HTR-8/SVneo (cell line): ENCODE measurements at regions not wholly inside any gene's neighbourhood (a gene's known extent, or its start where the extent isn't known, plus 50 kb on each side); places are given as distances from the start of the nearest gene placed in this dataset.
"Not testable (repeated sequence)": the region's sequence is repeated elsewhere in the genome, so short reads cannot be mapped to it uniquely, and the experiment has no call there.

Experiments
- DNase-seq: peaks from one replicate; pipeline ENCODE4 v3.0.0; 2011; ENCODE audit warnings: low spot score, mixed read lengths; ENCODE audit not compliant: insufficient read length
- FAIRE-seq: peaks from 2 replicates; lab custom pipeline; 2011; peaks lifted over from hg19 to GRCh38; lab: Jason Lieb, UNC

DNA sequence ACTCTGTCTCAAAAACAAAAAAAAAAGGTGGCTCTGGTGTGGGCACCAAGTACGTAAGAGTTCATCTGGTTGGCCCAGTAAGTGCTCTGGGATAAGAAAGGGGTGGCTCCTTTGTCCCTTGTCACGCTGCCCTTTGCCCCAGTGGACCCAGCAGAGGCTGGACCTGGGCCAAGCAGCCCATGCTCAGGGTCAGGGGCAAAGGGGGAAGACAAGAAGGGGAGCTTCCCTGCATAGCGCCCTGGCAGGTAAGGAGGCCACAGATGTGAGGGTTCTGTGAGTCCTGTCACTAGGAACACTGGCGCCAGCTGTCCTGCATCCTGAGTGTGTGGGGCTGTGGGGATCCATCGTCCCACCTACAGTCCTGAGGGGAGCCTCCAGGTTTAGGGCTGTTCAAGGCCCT is 65.3 kb downstream of the GADD45G start:
- FAIRE-seq (no peak), DNase-seq (no peak)

DNA sequence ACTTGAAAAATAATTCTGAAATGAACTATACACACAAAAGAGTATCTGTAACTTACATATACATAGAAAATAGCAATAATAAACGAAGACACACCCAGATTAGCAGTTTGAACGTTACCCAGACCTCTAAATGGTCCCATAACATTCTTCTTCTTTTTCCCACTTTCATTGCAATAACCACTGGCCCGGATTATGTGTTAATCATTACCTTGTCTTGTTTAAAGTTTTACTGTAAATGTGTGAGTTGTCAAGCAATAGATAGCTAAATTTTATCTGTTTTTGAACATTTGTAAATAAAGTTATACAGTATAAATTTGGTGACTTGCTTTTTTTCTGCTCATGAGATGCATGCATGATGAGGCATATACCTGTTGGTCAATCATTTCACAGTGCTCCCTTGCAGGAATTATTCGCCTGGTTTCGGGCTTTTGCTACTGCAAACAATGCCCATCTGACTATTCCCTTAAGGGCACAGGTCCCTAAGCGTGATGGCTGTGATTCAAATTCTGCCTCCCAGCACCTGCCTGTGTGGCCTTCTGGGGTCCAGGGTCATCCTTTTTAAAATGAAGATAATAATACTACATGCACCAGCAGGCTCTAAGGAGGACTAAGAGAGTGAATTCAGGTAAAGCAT is 66.1 kb downstream of the GADD45G start:
- DNase-seq, result no peak
- FAIRE-seq, result no peak

DNA sequence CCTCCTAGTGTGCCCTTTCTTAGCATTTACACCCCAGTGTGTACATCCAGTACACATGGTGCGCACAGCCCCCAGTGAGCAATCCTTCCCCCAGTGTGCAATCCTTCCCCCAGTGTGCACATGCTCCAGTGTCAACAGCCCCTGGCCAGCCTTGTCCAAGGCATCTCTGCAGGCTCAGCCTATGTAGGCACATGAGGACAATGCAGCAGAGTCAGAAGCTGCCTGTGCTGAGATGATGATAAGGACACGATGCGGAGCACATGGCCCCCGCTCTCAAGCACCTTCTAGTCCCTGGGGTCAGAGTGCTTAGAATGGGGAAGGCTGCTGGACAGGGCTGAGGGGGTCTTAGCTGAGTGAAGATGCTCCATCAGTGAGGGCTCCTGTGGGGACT is 69.8 kb downstream of the GADD45G start:
- no peak for DNase-seq
- FAIRE-seq, result no peak

DNA sequence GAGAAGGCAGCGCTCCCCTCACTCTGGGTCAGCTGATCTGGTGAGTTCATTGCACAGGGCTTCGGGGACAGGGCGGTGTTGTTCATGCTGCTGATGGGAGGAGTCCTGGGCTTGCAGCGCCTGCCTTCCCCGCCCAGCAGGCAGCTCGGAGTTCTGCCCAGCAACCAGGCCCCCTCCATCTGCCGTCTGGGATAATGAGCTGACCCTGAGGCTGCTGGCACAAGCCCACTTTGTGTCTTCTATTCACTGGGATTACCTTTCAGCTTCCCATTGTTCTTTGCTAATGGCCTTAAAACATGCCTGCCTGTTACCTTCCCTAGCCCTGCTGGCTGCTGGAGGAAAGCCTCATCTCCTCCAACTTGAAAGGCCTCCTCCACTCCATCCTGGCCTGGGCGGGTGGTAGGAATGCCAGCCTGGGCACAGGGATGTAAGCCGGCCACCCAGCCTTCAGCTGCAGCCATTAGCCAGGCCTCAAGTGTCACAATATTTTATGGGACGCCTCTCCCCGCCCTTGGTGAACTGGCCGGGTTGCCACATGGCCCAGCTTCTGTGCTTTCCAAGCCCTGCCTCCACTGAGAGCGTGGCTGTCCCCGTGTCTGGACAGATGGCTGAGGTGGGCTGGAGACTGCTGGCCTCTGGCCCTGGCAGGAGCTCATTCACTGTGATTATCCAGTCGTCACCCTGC is 70.4 kb downstream of the GADD45G start:
- FAIRE-seq (no peak), DNase-seq (no peak)

DNA sequence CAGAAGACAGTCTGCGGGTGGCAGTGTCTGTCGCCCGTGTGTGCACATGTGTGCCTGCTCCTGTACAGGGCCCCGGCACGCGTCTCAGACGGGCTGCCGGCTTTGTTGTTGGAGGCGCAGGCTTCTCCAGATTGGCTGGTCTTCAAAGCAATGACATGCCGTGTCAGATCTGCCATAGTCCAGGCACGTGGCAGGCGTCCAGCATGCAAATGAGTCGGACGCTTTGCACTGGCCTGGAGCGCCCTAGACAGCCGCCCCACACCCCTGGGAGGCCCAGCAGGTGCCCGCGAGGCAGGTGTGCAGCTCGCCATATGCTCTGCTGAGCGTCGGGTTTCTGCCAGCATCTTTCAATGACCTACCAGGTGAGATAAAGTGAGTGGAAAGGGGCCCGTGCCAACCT is 71.5 kb downstream of the GADD45G start:
- FAIRE-seq (no peak), DNase-seq (no peak)

DNA sequence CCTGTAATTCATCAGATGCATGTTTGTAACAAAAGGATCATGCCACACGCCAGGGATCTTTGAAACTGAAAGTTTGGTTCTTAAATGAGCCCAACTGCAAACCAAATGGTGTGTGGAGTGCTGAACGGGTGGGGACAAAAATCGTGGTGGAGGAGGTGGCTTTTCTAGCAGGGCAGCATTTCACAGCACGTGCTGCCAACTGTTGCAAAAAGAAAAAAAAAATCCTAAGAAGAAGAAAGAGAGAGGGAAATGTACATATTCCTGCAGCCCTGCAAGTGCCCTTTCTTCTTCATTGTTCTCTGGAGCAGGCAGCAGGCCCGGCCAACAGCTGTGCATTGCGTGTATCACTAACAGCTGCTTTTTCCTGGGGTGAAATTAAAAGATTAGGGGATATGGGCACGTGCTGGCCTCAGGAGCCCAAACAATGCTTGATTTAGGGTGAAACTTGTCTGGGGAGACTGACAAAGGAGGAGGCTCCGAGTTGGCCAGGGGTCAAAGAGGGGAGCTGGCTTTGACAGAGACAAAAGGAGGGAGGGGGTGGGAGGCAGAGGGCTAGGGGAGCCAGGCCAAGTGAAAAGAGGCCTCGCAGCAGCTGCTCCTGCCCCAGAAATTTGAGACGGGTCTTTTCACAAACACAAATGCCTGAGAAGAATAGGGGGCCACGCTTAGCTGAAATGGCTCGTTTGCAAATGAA is 73.0 kb downstream of the GADD45G start:
- DNase-seq (no peak), FAIRE-seq (no peak)

DNA sequence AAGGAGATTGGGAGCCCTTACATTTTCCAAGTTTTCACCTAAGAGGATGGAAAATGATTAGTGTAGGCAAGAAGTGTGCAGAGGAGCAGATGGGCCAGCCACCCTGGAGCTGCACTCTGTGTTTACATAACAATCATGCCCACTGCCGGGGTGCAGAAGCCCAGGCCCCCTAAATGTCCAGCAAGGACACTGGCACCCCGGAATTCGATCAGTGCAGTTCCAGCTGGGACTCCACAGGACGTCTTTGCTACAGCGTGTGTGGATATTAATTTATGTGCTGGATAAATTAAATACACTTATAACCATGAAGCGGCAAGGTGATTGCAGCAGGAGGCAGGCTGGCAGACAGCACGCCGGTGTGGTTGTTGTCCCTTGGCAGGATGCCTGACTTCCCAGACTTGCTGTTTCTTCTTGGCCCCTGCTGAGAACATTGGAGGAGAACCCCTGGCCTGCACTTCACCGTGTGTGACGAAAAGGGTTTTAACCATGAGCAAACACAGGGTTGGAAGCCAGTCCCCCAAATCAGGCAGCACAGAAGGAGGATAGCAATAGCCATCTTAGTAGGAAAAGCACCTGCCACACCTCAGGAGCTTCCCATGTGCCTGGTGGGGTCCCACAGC is 73.7 kb downstream of the GADD45G start:
- no peak for DNase-seq
- FAIRE-seq, result no peak

DNA sequence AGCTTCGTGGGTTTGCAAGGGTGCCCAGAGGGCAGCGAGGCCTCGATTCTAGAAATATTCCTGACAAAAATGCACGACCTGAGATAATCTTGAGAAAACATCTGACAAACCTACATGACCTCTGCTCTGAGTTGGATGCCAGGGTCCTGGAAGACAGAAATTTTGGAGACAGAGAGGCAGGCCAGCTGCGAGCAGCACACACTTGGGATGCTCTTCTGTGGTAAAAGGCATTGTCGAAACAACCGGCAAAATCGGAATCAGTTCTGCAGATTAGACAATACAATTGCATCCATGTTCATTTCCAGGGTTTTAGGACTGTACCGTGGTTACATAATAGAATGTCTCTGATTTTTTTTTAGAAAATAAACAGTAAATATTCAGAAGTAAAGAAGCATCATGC is 74.2 kb downstream of the GADD45G start:
- FAIRE-seq (no peak), DNase-seq (no peak)

DNA sequence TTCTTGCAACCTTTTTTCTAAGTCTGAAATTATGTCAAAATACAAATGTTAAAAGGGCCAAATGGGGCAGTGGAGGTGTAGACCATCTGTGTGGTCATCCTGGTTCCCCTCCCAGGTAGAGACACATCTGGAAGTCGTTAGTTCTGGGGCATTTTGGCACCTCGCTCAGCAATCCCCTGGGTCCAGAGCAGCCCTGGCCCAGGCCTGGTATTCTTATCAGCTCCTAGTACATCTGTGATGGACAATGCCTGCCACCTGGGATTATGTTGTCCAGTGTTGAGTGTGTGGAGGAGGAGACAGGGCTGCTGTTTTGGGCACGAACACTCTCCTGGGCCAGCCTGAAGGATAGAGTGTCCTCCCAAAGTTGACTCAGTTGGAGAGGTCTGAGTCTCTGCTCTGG is 74.8 kb downstream of the GADD45G start:
- FAIRE-seq, result no peak
- DNase-seq, result no peak

DNA sequence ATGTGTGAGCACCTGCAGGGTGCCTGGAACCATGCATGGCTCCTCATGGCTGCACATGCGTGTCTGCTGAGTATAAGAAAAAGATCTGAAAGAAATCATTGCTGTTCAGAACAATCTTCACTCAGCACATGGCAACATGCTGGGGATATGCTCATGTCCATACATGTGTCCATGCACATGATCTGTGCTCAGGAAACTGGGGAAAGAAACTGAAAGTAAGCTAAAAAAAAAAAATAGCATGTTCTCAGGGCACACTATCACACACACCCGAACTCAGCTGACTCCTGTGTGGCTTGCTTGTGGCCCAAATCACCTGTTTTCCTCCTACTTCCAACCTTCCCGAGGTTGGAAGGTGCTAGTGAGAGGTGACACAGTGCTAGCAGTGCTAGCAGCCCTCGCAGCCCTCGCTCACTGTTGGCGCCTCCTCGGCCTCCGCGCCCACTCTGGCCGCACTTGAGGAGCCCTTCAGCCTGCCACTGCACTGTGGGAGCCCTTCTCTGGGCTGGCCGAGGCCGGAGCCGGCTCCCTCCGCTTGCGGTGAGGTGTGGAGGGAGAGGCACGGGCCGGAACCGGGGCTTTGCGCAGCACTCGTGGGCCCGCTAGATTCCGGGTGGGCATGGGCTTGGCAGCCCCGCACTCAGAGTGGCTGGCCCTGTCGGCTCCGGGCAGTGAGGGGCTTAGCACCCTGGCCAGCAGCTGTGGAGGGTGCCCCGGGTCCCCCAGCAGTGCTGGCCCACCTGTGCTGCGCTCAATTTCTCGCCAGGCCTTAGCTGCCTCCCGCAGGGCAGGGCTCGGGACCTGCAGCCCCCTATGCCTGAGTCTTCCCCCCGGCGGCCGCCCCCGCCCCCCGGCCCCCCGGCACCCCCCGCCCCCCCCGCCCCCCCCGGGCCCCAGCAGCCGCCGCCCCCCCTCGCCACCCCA is 76.0 kb downstream of the GADD45G start:
- FAIRE-seq, result no peak
- DNase-seq, result no peak

DNA sequence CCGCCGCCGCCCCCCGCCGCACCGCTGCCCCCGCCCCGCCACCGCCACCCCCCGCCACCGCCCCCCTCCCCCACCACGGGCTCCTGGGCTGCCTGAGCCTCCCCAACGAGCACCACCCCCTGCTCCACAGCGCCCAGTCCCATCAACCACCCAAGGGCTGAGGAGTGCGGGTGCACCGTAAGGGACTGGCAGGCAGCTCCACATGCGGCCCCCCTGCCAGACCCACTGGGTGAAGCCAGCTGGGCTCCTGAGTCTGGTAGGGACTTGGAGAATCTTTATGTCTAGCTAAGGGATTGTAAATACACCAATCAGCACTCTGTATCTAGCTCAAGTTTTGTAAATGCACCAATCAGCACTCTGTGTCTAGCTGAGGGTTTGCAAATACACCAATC is 76.7 kb downstream of the GADD45G start:
- FAIRE-seq, DNase-seq: not testable (repeated sequence)

DNA sequence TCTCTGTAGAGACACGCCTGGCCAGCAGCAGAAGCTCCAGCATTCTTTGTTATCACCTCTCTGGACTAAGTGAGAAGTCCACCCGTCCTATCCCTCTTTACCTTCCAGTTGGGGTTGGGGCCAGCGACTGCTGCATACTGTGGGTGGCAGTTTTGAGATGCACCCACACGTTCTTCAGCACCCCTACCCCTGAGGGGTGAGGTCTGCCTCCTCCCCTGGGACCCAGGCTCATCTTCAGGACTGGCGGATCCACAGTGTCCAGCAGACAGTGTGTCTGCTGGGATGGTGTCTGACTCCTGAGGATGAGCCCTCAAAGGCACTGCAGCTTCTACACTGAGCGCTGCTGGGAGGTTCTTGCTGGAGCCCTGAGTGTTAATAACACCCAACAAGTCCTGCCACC is 78.8 kb downstream of the GADD45G start:
- no peak for DNase-seq
- no peak for FAIRE-seq

DNA sequence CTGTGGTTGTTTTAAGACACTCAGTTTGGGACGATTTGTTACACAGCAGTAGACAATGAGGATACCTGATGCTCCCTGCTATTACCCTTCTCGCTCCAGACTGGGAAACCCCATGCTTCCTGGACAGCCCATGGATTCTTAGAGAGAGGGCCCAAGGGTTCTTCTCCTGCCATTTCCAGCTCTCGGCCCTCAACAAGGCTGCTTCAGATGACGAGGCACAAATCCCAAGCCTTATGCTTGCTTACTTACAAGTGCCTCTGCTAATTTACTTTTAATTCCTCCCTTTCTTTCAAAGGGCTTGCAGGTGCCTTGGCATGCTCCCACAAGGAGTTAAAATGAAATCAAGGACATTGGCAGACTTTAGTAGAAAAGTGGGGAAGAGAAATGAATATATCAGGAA is 79.4 kb downstream of the GADD45G start:
- DNase-seq, result no peak
- no peak for FAIRE-seq

DNA sequence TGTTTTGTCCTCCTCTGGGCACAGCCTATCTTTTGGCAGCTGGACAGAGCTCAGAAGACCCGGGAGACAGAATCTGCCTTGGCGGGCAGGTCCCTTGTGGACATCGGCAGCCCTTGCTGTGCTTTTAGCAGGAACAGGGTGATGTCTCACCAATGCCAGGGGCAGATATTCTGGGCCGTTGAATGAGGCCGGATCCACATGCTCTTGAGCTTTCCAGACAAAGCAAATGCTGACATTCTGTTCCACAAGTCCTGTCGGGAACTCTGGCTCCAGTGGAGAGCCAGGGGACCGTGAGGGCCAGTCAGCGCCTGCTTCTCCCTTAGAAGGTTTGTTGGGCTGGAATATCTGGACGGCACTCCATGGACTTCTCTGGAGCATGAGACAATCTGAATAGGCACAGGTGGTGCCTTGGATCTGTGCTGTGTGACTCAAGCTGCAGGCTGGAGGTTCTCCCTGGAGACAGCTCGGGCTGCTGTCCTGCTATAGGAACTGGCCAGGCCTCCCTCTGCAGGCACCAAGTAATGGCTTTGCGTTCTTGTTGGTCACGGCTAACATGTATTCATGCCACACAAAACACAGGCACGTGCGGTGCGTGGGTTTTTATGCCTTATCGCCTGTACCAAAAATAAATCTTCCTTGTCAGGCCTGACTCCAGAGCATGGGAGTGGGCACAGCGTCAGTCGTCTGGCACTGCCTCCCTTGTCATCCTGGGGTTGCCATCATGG is 80.3 kb downstream of the GADD45G start:
- DNase-seq (no peak), FAIRE-seq (no peak)

DNA sequence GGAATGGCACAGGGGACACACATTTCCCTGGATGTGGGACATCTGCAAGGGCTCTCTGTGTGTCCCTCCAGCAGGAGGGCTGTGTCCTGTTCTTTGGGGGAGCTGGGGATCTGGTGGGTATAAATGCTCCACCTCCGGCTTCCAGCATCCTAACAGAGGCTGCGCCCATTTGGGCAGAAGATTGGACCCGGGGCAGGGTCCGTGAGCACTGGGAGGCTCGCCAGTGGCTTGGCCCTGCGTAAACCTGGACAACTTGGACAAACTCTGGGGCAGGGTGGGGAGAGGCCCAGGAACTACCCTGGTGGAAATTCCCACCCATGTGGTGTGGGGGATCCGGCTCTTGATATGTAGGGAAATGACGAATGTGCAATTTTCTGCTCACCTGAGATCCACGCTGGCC is 80.9 kb downstream of the GADD45G start:
- DNase-seq (no peak), FAIRE-seq (no peak)

DNA sequence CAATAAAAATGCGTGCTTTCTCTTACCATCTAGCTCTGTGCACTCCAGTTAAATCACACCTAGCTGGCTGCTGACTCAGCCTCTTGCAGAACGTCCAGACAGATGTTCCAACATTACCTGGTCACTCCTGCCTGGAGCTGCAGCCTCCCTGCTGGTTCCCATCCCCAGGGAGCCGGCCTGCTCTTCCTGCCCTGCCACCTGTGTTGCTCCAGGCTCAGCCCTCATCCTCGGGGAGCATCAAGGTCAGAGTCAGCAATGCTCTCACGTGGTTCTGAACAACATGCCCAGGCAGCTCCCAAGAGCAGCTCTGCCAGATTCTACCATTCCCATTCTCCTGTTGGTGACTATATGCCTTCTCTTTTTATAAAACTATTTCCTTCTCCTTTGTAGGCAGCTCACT is 81.3 kb downstream of the GADD45G start:
- DNase-seq (no peak), FAIRE-seq (no peak)

DNA sequence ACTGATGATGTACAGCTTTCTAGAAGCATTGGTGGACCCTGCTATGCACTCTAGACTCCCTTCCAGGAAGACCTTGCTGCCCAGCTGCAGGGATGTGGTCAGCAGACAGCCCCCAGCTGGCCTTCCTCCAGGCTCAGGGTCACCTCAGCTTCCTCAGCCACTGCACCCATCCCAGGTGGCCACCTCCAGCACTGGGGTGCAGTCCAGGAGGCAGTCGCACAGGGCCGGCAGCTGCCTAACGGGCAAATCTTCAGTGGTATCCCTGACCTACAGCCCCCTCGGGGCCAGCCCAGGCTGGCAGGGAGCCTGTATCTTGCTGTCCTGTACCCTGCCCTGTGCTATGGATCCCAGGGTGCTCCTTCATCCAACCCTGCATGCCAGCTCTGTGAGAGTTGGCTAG is 81.8 kb downstream of the GADD45G start:
- FAIRE-seq (no peak), DNase-seq (no peak)

DNA sequence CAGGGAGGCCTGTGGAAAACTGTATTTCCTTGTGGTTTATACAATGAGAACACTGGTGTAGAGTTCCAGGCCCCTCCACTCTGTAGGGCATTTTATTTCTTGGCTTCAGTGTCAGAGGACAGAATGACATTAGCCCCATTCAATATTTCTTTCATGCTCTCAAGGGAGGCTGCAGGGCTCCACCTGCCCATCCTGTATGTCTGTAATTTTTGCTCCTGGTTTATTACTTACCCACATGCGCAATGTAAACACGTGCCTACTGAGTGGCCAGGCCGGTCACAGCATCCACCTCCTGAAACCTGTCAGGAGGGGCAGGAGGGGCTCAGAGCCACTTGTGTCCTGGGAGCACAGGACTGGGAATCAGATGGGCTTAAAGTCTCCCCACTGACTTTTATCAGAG is 82.4 kb downstream of the GADD45G start:
- DNase-seq (no peak), FAIRE-seq (no peak)

DNA sequence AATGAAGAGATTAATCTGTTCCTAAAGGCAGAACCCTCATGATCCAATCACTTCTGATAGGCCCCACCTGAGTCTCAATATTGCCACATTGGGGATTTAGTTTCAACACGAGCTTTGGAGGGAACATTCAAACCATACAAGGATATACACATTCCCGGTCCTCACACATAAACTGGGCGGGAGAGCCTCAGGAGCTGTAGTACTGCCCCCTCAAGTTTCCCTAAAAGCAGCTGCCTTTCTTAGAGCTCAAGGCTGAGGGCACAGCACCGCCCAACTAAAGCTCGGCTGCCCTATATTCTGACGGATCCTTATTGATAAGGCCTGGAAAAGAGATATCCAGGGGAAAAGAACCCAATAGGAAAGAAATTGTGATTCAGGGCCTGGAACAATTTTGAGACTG is 83.0 kb downstream of the GADD45G start:
- no peak for FAIRE-seq
- DNase-seq, result no peak

DNA sequence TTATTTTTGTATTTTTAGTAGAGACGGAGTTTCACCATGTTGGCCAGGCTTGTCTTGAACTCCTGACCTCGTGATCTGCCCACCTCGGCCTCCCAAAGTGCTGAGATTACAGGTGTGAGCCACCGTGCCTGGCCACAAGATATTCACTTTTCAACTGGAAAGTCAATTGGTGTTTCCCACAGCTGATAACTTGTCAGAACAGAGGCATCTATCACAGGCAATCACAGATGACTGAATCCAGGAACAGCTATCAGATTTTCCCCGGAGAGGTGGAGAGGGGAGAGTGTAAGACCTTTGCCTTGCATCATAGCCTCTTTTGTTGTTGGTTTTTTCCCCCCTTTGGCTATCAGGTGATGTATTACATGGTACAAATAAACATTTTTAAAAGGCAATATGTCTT is 84.5 kb downstream of the GADD45G start:
- FAIRE-seq, result not testable (repeated sequence)

More for the DNA sequence above, 84.5 kb downstream of the GADD45G start:
- DNase-seq, result not testable (repeated sequence)
